ENCODE measurements at regions not wholly inside any gene's neighbourhood (a gene's known extent, or its start where the extent isn't known, plus 50 kb on each side); places are given as distances from the start of the nearest gene placed in this dataset.

DNA sequence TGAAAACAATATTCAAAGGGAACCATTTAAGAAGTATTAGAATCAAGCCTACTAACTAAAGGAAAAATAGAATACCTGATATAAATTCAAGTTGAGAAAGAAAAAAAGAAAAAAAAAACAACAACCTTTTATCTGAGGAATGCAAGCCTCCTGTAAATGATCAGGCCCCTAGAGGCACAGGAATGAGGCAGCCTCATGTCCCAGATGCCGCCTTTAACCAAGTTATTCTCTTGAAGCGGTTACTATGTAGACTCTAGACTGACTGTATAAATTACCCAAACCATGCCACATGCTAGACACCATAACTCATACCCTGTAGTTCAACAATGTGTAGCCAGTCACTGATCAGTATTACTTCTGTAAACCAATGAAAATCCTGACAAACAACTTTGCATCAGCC is 929.6 kb downstream of the TAF11L14 start:
- TF ChIP-seq, protein P1, sequence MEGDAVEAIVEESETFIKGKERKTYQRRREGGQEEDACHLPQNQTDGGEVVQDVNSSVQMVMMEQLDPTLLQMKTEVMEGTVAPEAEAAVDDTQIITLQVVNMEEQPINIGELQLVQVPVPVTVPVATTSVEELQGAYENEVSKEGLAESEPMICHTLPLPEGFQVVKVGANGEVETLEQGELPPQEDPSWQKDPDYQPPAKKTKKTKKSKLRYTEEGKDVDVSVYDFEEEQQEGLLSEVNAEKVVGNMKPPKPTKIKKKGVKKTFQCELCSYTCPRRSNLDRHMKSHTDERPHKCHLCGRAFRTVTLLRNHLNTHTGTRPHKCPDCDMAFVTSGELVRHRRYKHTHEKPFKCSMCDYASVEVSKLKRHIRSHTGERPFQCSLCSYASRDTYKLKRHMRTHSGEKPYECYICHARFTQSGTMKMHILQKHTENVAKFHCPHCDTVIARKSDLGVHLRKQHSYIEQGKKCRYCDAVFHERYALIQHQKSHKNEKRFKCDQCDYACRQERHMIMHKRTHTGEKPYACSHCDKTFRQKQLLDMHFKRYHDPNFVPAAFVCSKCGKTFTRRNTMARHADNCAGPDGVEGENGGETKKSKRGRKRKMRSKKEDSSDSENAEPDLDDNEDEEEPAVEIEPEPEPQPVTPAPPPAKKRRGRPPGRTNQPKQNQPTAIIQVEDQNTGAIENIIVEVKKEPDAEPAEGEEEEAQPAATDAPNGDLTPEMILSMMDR (IDR thresholded peaks at IDR 0.05): no peak
- no peak for TF ChIP-seq POLR2A (IDR thresholded peaks at IDR 0.05)

Measured in adrenal gland (tissue), 5 donors.